SU-DHL-6 (cell line): ENCODE measurements at regions not wholly inside any gene's neighbourhood (a gene's known extent, or its start where the extent isn't known, plus 50 kb on each side); places are given as distances from the start of the nearest gene placed in this dataset.

Source experiments
- H2AFZ ChIP-seq: fragments of 200-600 bp; sonication (generic); 2 replicates; pipeline ENCODE4 v1.6.1; 2014; ENCODE audit warnings: low read depth, mild to moderate bottlenecking, moderate library complexity, mixed read lengths, antibody characterized with exemption, low read length; ENCODE audit not compliant: severe bottlenecking
- H3F3A ChIP-seq: fragments of 200-600 bp; shearing (Covaris generic); 2 replicates; pipeline ENCODE4 v1.6.0; 2016; ENCODE audit warnings: antibody characterized with exemption, mild to moderate bottlenecking; ENCODE audit not compliant: insufficient read depth
- H3K27ac ChIP-seq: fragments of 200-600 bp; sonication (generic); 2 replicates; pipeline ENCODE4 v1.5.1; 2016; ENCODE audit warnings: low read depth, mild to moderate bottlenecking, low read length, moderate library complexity, mixed read lengths
- H3K27me3 ChIP-seq: fragments of 200-600 bp; sonication (generic), shearing (Covaris generic); 2 replicates; pipeline ENCODE4 v1.6.0; 2014; ENCODE audit warnings: mild to moderate bottlenecking, low read length
- H3K36me3 ChIP-seq: fragments of 200-600 bp; sonication (generic); 2 replicates; pipeline ENCODE4 v1.6.1; 2014; ENCODE audit warnings: mild to moderate bottlenecking, low read length, mixed read lengths
- H3K4me2 ChIP-seq: fragments of 300-600, 200-600 bp; shearing (Covaris generic), sonication (generic); 2 replicates; pipeline ENCODE4 v1.6.0; 2014; ENCODE audit warnings: low read length, low read depth, mild to moderate bottlenecking; ENCODE audit not compliant: poor library complexity, severe bottlenecking
- H3K4me3 ChIP-seq: fragments of 200-600 bp; sonication (generic); 2 replicates; pipeline ENCODE4 v1.5.1; 2014; ENCODE audit warnings: antibody characterized with exemption, low read length, mild to moderate bottlenecking, mixed read lengths; ENCODE audit not compliant: insufficient read depth, poor library complexity, severe bottlenecking
- H3K79me2 ChIP-seq: fragments of 200-600 bp; sonication (generic); 2 replicates; pipeline ENCODE4 v1.6.1; 2014; ENCODE audit warnings: mild to moderate bottlenecking, low read length, moderate library complexity; ENCODE audit not compliant: insufficient read depth
- H3K9ac ChIP-seq: fragments of 200-600 bp; sonication (generic); 2 replicates; pipeline ENCODE4 v1.7.0; 2014; ENCODE audit warnings: mild to moderate bottlenecking, low read length
- H3K9me2 ChIP-seq: fragments of 200-600 bp; sonication (generic); replicated peaks from 2 replicates; pipeline ENCODE4 v1.6.1; 2014; ENCODE audit warnings: low read length; ENCODE audit not compliant: insufficient read depth
- H3K9me3 ChIP-seq: fragments of 200-600 bp; sonication (generic); 2 replicates; pipeline ENCODE4 v1.6.1; 2014; ENCODE audit warnings: low read length, mixed read lengths; ENCODE audit not compliant: insufficient read depth
- H4K20me1 ChIP-seq: fragments of 200-600 bp; sonication (generic); 2 replicates; pipeline ENCODE4 v1.6.1; 2014; ENCODE audit warnings: low read depth, mild to moderate bottlenecking, antibody characterized with exemption, low read length, moderate library complexity, mixed read lengths
- CTCF ChIP-seq: fragments of 200-600 bp; sonication (generic); IDR thresholded peaks from one replicate; pipeline ENCODE4 v1.5.1; 2017; ENCODE audit warnings: antibody characterized with exemption, mild to moderate bottlenecking, low read length, moderate library complexity; ENCODE audit not compliant: insufficient read depth, poor library complexity, severe bottlenecking
- EZH2phosphoT487 ChIP-seq: fragments of 200-600 bp; sonication (generic), shearing (Covaris generic); conservative IDR thresholded peaks from 2 replicates; pipeline ENCODE4 v1.6.1; 2018; ENCODE audit warnings: mild to moderate bottlenecking, antibody characterized with exemption, low read length, moderate library complexity, mixed read lengths

GRCh38 chr2:236790963-236791362 is 221.3 kb downstream of the ACKR3 start:
- H3K79me2 ChIP-seq = no peaks in the 10 kb centered on the region
- no peaks in the 10 kb centered on the region for H3K27me3 ChIP-seq
- no peak overlapping the region for H3K27ac ChIP-seq
- TF ChIP-seq CTCF (no peak), EZH2phosphoT487 (no peak)
- no peak overlapping the region for H3K4me2 ChIP-seq
- no peaks in the 10 kb centered on the region for H3K9me2 ChIP-seq
- no peaks in the 10 kb centered on the region for H4K20me1 ChIP-seq
- no peaks in the 10 kb centered on the region for H3F3A ChIP-seq
- no peaks in the 10 kb centered on the region for H3K9me3 ChIP-seq
- H2AFZ ChIP-seq = no peak overlapping the region
- H3K4me3 ChIP-seq = no peak overlapping the region
- H3K36me3 ChIP-seq = no peaks in the 10 kb centered on the region
- no peak overlapping the region for H3K9ac ChIP-seq

DNA sequence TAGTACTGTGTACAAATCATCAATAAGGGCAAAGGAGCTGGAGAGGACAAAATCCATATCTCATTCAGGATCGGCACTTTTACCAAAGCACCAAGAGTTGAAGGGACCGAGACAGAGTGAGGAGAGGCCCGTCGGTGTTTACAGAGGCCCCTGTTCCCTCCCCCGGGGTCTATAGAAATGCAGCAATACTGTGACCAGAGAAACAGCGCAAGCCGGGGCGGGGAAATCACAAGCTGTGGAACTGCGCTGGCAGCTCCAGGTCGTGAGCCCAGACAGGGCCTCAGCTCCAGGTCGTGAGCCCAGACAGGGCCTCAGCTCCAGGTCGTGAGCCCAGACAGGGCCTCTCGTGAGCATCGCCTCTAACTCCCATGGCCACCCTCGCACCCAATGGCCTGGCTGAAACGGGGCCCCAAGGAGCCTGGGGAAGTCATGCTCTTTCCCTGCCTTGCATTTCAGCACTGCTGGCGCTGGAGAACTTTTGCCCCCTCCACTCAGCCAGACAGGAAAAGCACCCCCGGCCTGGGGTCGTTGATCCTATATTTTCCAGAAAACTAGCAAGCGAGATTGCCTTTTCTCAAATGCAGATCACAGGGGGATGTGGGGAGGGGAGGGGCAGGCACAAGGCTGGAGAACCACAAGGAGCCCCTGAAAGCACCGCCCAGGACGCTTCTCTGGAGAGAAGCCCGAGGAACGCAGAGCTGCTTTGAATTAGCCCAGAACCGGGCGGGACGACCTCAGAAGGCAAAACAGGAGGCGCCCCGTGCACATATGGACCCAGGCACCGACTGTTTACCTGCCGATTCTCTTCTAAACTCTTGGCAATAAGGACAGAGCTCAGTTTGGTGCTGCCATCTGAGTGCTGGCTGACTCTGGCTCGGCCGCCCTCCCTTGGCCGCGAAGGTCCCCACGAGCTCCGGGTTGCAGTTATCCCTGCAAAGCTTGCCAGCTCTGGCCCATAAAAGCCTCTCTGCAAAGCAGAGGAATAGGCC is 223.7 kb downstream of the ACKR3 start:
- TF ChIP-seq CTCF (no peak), EZH2phosphoT487 (no peak)
- no peak overlapping the region for H3K4me3 ChIP-seq
- no peak overlapping the region for H3K9ac ChIP-seq
- no peaks in the 10 kb centered on the region for H3K9me3 ChIP-seq
- no peaks in the 10 kb centered on the region for H3K79me2 ChIP-seq
- no peak overlapping the region for H3K27ac ChIP-seq
- H3K4me2 ChIP-seq = no peak overlapping the region
- H4K20me1 ChIP-seq = no peaks in the 10 kb centered on the region
- no peaks in the 10 kb centered on the region for H3K9me2 ChIP-seq
- no peaks in the 10 kb centered on the region for H3F3A ChIP-seq
- H3K27me3 ChIP-seq = no peaks in the 10 kb centered on the region
- no peaks in the 10 kb centered on the region for H3K36me3 ChIP-seq
- no peak overlapping the region for H2AFZ ChIP-seq

GRCh38 chr2:236794176-236794957 is 224.7 kb downstream of the ACKR3 start:
- no peaks in the 10 kb centered on the region for H3F3A ChIP-seq
- H3K36me3 ChIP-seq = no peaks in the 10 kb centered on the region
- H3K9ac ChIP-seq = no peak overlapping the region
- no peak overlapping the region for H2AFZ ChIP-seq
- H3K27ac ChIP-seq = no peak overlapping the region
- no peak overlapping the region for H3K4me2 ChIP-seq
- no peaks in the 10 kb centered on the region for H3K9me2 ChIP-seq
- H4K20me1 ChIP-seq = no peaks in the 10 kb centered on the region
- no peaks in the 10 kb centered on the region for H3K79me2 ChIP-seq
- H3K4me3 ChIP-seq = no peak overlapping the region
- TF ChIP-seq EZH2phosphoT487 (no peak), CTCF (no peak)
- H3K27me3 ChIP-seq = no peaks in the 10 kb centered on the region
- H3K9me3 ChIP-seq = no peaks in the 10 kb centered on the region
